ENCODE measurements at regions not wholly inside any gene's neighbourhood (a gene's known extent, or its start where the extent isn't known, plus 50 kb on each side); places are given as distances from the start of the nearest gene placed in this dataset.
"Not testable (repeated sequence)": the region's sequence is repeated elsewhere in the genome, so short reads cannot be mapped to it uniquely, and the experiment has no call there.

GRCh38 chr3:87486635-87487034, 210.3 kb upstream of the POU1F1 start:
- not testable (repeated sequence) for DNase-seq

- DNase-seq: no peak
These were observed 209.7 kb upstream of the POU1F1 start for GRCh38 chr3:87486115-87486514.

- DNase-seq: no peak
These were observed 202.3 kb upstream of the POU1F1 start for GRCh38 chr3:87478716-87479115.

- DNase-seq: no peak
These were observed 197.6 kb upstream of the POU1F1 start for GRCh38 chr3:87473944-87474343.

- DNase-seq: no peak
These were observed 192.6 kb upstream of the POU1F1 start for GRCh38 chr3:87468938-87469337.

- DNase-seq: no peak
These were observed 191.9 kb upstream of the POU1F1 start for GRCh38 chr3:87468235-87468634.

GRCh38 chr3:87462228-87462627, 185.8 kb upstream of the POU1F1 start:
- DNase-seq: no peak

- no peak for DNase-seq
These were observed 185.1 kb upstream of the POU1F1 start for GRCh38 chr3:87461443-87461842.

GRCh38 chr3:87461036-87461435, 184.7 kb upstream of the POU1F1 start:
- DNase-seq: no peak

- DNase-seq: no peak
These were observed 172.2 kb upstream of the POU1F1 start for GRCh38 chr3:87448558-87448957.

- no peak for DNase-seq
These were observed 170.5 kb upstream of the POU1F1 start for GRCh38 chr3:87446849-87447387.

- DNase-seq: no peak
These were observed 166.1 kb upstream of the POU1F1 start for GRCh38 chr3:87442470-87442869.

- DNase-seq: no peak
These were observed 161.4 kb upstream of the POU1F1 start for GRCh38 chr3:87437765-87438164.

GRCh38 chr3:87436781-87437543, 160.6 kb upstream of the POU1F1 start:
- DNase-seq: no peak

- no peak for DNase-seq
These were observed 159.7 kb upstream of the POU1F1 start for GRCh38 chr3:87435926-87436620.

GRCh38 chr3:87433445-87433844, 157.1 kb upstream of the POU1F1 start:
- DNase-seq: not testable (repeated sequence)

- DNase-seq: no peak
These were observed 150.5 kb upstream of the POU1F1 start for GRCh38 chr3:87426918-87427317.

GRCh38 chr3:87425056-87425455, 148.7 kb upstream of the POU1F1 start:
- no peak for DNase-seq

GRCh38 chr3:87423336-87423735, 147.0 kb upstream of the POU1F1 start:
- no peak for DNase-seq

GRCh38 chr3:87422333-87422732, 145.9 kb upstream of the POU1F1 start:
- DNase-seq: no peak

- DNase-seq: no peak
These were observed 143.8 kb upstream of the POU1F1 start for GRCh38 chr3:87420171-87420570.

GRCh38 chr3:87414271-87414670, 137.9 kb upstream of the POU1F1 start:
- no peak for DNase-seq

GRCh38 chr3:87413814-87414213, 137.4 kb upstream of the POU1F1 start:
- DNase-seq: no peak

- DNase-seq: no peak
These were observed 133.7 kb upstream of the POU1F1 start for GRCh38 chr3:87410110-87410509.

Data from CD4-positive, alpha-beta T cell treated with Interleukin-4 for 1 hour (primary cell).